Pulmonary artery endothelial cell (primary cell): ENCODE measurements at regions not wholly inside any gene's neighbourhood (a gene's known extent, or its start where the extent isn't known, plus 50 kb on each side); places are given as distances from the start of the nearest gene placed in this dataset.
A peak's percentile ranks its signal among the peaks of the same experiment; 100 is the strongest.

ENCODE experiments used
- DNase-seq: peaks from one replicate; pipeline ENCODE4 v3.0.0-alpha.2; 2011; ENCODE audit warnings: low read depth, low spot score

GRCh38 chr20:23282111-23282510 lies 68.5 kb upstream of the NXT1 start:
- DNase-seq: no peak

GRCh38 chr20:23279836-23280235 lies 70.8 kb upstream of the NXT1 start:
- DNase-seq: no peak

GRCh38 chr20:23278172-23278571 lies 72.4 kb upstream of the NXT1 start:
- no peak for DNase-seq

- DNase-seq: no peak
Measured at GRCh38 chr20:23277316-23277715, 73.3 kb upstream of the NXT1 start.

- no peak for DNase-seq
Measured at GRCh38 chr20:23273776-23274175, 76.8 kb upstream of the NXT1 start.

GRCh38 chr20:23272176-23273029 lies 78.2 kb upstream of the NXT1 start:
- DNase-seq: no peak

- DNase-seq: peak; percentile 30
Measured at GRCh38 chr20:23270382-23270911, 80.1 kb upstream of the NXT1 start.

GRCh38 chr20:23269954-23270353 lies 80.6 kb upstream of the NXT1 start:
- DNase-seq: peak; percentile 46

GRCh38 chr20:23268792-23269354 lies 81.7 kb upstream of the NXT1 start:
- no peak for DNase-seq

GRCh38 chr20:23267909-23268308 lies 82.7 kb upstream of the NXT1 start:
- DNase-seq: no peak

GRCh38 chr20:23266530-23267398 lies 83.8 kb upstream of the NXT1 start:
- DNase-seq: no peak

- no peak for DNase-seq
Measured at GRCh38 chr20:23265226-23265625, 85.4 kb upstream of the NXT1 start.

GRCh38 chr20:23264545-23264944 lies 86.0 kb upstream of the NXT1 start:
- DNase-seq: no peak

GRCh38 chr20:23260181-23260840 lies 90.3 kb upstream of the NXT1 start:
- no peak for DNase-seq

- no peak for DNase-seq
Measured at GRCh38 chr20:23258747-23259121, 91.9 kb upstream of the NXT1 start.

- DNase-seq: peak; percentile 94
Measured at GRCh38 chr20:23257848-23258746, 92.5 kb upstream of the NXT1 start.

- no peak for DNase-seq
Measured at GRCh38 chr20:23257106-23257761, 93.4 kb upstream of the NXT1 start.

GRCh38 chr20:23255716-23256385 lies 94.7 kb upstream of the NXT1 start:
- DNase-seq: no peak

GRCh38 chr20:23255106-23255505 lies 95.5 kb upstream of the NXT1 start:
- DNase-seq: no peak
